ENCODE measurements at regions not wholly inside any gene's neighbourhood (a gene's known extent, or its start where the extent isn't known, plus 50 kb on each side); places are given as distances from the start of the nearest gene placed in this dataset.

GRCh38 chr11:15313862-15314261, 199.1 kb downstream of the INSC start:
- no peak overlapping the region for H2AFZ ChIP-seq (ENCODE audit: low read length)
- H3K4me2 ChIP-seq (ENCODE audit: low read depth, low read length), result no peak overlapping the region
- no peaks in the 10 kb centered on the region for H3K36me3 ChIP-seq (replicated peaks in 1 of 2; ENCODE audit: control insufficient read depth in 1 of 2, insufficient read depth in 2 of 2, low read length in 2 of 2)
- POLR2A ChIA-PET, result no interaction called here
- ATAC-seq (no peak), DNase-seq (ENCODE audit: low spot score) (no peak), FAIRE-seq (no peak)
- no TSS peak for BruUV-seq (replicated peaks)
- intact Hi-C loops (cut with micrococcal nuclease; ENCODE audit: unreplicated experiment) (loop anchor here (2.0 kb wide), 1 partner anchor 49 kb away; no protein-coding TSS in a partner anchor), in situ Hi-C loops (cut with HindIII; ENCODE audit: extremely low pct_ligation_motif_present, low pct_unique_long_range_greater_than_20kb) (no loop called here)
- no peak overlapping the region for H3K27ac ChIP-seq (ENCODE audit: extremely low read length, insufficient read depth, low read length)
- CTCF ChIA-PET (ENCODE audit: low intra/inter-chr PET ratio, low total read pairs), result no interaction called here
- no peaks in the 10 kb centered on the region for H4K20me1 ChIP-seq (ENCODE audit: insufficient read depth, low read length)
- no peaks in the 10 kb centered on the region for H3K9me3 ChIP-seq (ENCODE audit: low read length)
- no peak overlapping the region for H3K9ac ChIP-seq (ENCODE audit: insufficient read depth, low read depth, low read length)
- TF ChIP-seq ZBTB7A (CRISPR knock-in tag; IDR thresholded peaks at IDR 0.05) (no peak), ZNF776 (CRISPR knock-in tag; IDR thresholded peaks at IDR 0.05) (no peak), ZNF567 (CRISPR knock-in tag; IDR thresholded peaks at IDR 0.05; ENCODE audit: borderline replicate concordance) (no peak), SOX13 (IDR thresholded peaks at IDR 0.05) (no peak), SOX13 (CRISPR knock-in tag; conservative IDR thresholded peaks at IDR 0.05 in 1 of 2, IDR thresholded peaks at IDR 0.05 in 1 of 2) (no peak), IKZF1 (IDR thresholded peaks at IDR 0.05) (no peak), ZBTB25 (CRISPR knock-in tag; IDR thresholded peaks at IDR 0.05) (no peak), ELF4 (CRISPR knock-in tag; IDR thresholded peaks at IDR 0.05; ENCODE audit: borderline replicate concordance) (no peak)
- WGBS (ENCODE audit: low lambda C conversion rate), result 2% methylated on average over 2 of the region's 2 CpGs
- H3K27me3 ChIP-seq (ENCODE audit: control insufficient read depth in 1 of 2, insufficient read depth in 2 of 2, low read length in 2 of 2), result no peaks in the 10 kb centered on the region
- H3K4me1 ChIP-seq (ENCODE audit: insufficient read depth, low read length), result no peaks in the 10 kb centered on the region
- H3K4me3 ChIP-seq (replicated peaks in 1 of 3; ENCODE audit: insufficient read depth in 1 of 3, low read depth in 2 of 3, low read length in 3 of 3), result no peak overlapping the region
- no peaks in the 10 kb centered on the region for H3K79me2 ChIP-seq (ENCODE audit: insufficient read depth, low read length)

DNA sequence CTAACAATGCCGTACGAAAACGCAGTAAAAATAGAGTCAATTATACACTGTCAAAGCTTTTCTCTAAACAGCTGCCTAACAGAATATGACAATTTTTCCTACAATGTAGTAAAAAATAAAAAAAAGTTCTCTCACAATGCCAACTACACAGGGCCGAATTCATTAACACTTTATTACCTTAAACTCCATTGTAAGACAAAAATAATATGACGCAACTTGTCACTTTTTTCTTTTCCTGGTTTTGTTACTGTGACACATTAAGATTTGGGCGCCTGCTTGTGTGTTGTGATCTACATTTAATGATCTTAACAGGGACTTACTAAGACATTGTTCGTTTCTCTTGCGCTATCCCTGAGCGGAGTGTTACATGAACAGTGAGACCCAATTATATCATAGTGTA, 204.1 kb downstream of the INSC start:
- no peaks in the 10 kb centered on the region for H3K4me1 ChIP-seq (ENCODE audit: insufficient read depth, low read length)
- H2AFZ ChIP-seq (ENCODE audit: low read length), result no peak overlapping the region
- H4K20me1 ChIP-seq (ENCODE audit: insufficient read depth, low read length), result no peaks in the 10 kb centered on the region
- no peak overlapping the region for H3K4me2 ChIP-seq (ENCODE audit: low read depth, low read length)
- H3K27me3 ChIP-seq (ENCODE audit: control insufficient read depth in 1 of 2, insufficient read depth in 2 of 2, low read length in 2 of 2), result no peaks in the 10 kb centered on the region
- CTCF ChIA-PET (ENCODE audit: low intra/inter-chr PET ratio, low total read pairs), result no interaction called here
- no TSS peak for BruUV-seq (replicated peaks)
- DNase-seq (ENCODE audit: low spot score), result no peak
- no peaks in the 10 kb centered on the region for H3K79me2 ChIP-seq (ENCODE audit: insufficient read depth, low read length)
- H3K36me3 ChIP-seq (replicated peaks in 1 of 2; ENCODE audit: control insufficient read depth in 1 of 2, insufficient read depth in 2 of 2, low read length in 2 of 2), result no peaks in the 10 kb centered on the region
- no peak overlapping the region for H3K9ac ChIP-seq (ENCODE audit: insufficient read depth, low read depth, low read length)
- ATAC-seq, result no peak
- in situ Hi-C loops (cut with HindIII; ENCODE audit: extremely low pct_ligation_motif_present, low pct_unique_long_range_greater_than_20kb) (no loop called here), intact Hi-C loops (cut with micrococcal nuclease; ENCODE audit: unreplicated experiment) (no loop called here)
- 45% methylated on average over 9 of the region's 9 CpGs for WGBS (ENCODE audit: low lambda C conversion rate)
- H3K4me3 ChIP-seq (replicated peaks in 1 of 3; ENCODE audit: insufficient read depth in 1 of 3, low read depth in 2 of 3, low read length in 3 of 3), result no peak overlapping the region
- H3K27ac ChIP-seq (ENCODE audit: extremely low read length, insufficient read depth, low read length), result no peak overlapping the region
- FAIRE-seq, result no peak
- no peaks in the 10 kb centered on the region for H3K9me3 ChIP-seq (ENCODE audit: low read length)
- POLR2A ChIA-PET, result no interaction called here
- TF ChIP-seq ZNF432 (CRISPR knock-in tag; IDR thresholded peaks at IDR 0.05; ENCODE audit: borderline replicate concordance), result no peak
- no peak for TF ChIP-seq EED (CRISPR knock-in tag; IDR thresholded peaks at IDR 0.05)
- TF ChIP-seq ZSCAN5A (CRISPR knock-in tag; IDR thresholded peaks at IDR 0.05; ENCODE audit: borderline replicate concordance), result no peak
- no peak for TF ChIP-seq ZEB1 (IDR thresholded peaks at IDR 0.05; ENCODE audit: insufficient replicate concordance, low read depth)
- TF ChIP-seq ZBTB21 (CRISPR knock-in tag; IDR thresholded peaks at IDR 0.05), result no peak
- TF ChIP-seq ZNF496 (CRISPR knock-in tag; IDR thresholded peaks at IDR 0.05; ENCODE audit: insufficient replicate concordance), result no peak
- TF ChIP-seq ZC3H4 (CRISPR knock-in tag; IDR thresholded peaks at IDR 0.05; ENCODE audit: borderline replicate concordance), result no peak
